HPDE6-E6E7 (cell line): ENCODE measurements at regions not wholly inside any gene's neighbourhood (a gene's known extent, or its start where the extent isn't known, plus 50 kb on each side); places are given as distances from the start of the nearest gene placed in this dataset.
"Not testable (repeated sequence)": the region's sequence is repeated elsewhere in the genome, so short reads cannot be mapped to it uniquely, and the experiment has no call there.

Experiments
- DNase-seq: peaks from one replicate; pipeline ENCODE4 v3.0.0; 2011; ENCODE audit warnings: missing footprints; ENCODE audit errors: extremely low spot score

DNA sequence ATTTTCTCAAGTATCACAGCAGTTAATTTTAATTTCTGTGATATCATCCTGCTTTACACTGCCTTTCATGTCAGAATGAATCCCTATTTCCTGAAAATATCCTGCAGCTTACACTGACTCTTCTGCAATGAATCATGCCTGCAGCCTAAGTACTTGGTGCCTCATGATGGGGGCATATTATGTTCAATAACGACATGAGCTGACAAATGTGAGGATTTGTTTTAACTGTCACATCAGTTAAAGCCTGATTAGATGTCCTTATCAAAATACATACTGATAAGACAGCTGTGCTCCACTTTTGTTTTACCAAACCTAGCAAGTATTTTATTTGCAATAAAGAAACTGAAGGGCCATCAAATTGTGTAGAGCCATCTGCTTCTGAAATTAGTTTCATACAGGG is 359.9 kb upstream of the AGA start:
- no peak for DNase-seq

DNA sequence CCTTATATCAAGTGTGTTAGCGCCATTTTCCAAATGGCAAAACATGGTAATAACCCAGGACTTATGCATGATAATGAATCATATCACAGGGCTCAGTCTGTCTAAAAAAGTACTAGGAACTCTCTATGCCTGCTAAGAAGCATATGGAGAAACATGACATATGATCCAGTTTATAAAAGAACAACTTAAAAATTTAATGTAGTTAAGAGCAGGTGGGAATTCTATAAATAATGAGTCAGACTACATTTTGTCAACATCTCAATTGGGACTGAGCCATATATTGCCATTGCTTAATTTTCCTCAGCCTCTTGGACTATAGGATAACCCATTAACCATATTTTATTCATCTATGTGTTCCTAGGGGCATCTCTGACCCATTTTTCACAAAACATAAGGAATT is 360.4 kb upstream of the AGA start:
- DNase-seq, result no peak

DNA sequence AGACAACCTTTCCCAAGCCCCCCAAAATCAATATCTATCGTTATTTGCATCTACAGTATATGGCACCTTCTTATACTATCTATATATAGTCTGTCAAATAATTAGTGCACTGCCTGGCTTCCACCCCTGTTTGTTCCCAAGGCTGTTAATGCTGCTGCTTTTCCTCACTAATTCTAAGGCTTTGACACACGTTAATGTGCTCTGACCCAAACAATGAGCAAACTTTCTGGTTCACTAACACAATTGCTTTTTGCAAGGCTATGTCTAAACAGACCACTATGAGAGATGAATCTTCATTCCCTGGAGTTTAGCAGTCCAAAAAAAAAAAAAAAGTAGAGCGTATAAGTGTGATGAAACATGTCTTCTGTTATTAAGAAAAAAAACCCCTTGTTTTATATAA is 360.9 kb upstream of the AGA start:
- DNase-seq, result no peak

DNA sequence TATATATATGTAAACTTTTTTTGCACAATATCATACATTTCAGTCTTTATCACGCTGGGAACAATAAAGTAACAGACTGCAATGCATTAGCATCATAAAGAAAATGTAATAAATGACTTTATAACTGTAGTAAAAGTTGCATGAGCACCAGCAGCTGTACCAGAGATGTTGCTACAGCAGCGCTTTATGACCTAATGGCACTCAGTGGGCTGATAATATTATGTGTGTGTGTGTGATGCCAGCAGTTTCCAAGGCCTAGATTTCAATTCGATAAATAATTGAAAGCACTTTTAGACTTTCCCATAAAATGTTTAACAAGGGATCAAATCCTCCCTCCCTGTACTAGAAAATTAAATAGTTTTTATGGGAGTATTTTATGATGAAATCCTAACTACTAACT is 367.6 kb upstream of the AGA start:
- no peak for DNase-seq

DNA sequence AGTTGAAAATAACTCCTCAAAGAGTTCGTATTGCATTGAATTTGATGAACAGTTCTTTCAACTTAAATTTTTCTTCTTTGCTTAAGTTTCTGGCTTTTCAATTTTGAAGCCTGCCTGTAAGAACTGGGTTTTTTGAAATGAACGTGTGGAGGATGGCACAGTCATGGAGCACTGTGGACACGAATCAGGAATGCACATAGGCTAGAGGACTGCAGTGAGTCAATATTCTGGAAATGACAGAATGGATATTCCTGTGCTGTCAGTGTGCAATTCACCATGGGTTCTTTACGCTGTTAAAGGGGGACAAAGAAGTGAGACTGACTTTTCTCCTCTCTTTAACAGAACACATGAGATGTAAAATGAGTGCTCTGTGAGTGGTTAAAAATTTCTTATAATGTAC is 368.0 kb upstream of the AGA start:
- no peak for DNase-seq

DNA sequence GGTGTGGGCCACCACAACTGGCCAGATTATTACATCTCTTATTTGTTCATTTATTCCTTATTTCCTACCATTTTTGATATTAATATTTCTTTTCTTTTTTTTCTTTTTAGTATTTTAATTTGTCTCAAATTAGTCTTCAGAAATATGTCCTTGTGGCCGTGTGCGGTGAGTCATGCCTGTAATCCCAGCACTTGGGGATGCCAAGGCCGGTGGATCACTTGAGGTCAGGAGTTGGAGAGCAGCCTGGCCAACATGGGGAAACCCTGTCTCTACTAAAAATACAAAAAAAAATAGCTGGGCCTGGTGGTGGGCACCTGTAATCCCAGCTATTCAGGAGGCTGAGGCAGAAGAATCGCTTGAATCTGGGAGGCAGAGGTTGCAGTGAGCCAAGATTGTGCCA is 376.2 kb upstream of the AGA start:
- not testable (repeated sequence) for DNase-seq

DNA sequence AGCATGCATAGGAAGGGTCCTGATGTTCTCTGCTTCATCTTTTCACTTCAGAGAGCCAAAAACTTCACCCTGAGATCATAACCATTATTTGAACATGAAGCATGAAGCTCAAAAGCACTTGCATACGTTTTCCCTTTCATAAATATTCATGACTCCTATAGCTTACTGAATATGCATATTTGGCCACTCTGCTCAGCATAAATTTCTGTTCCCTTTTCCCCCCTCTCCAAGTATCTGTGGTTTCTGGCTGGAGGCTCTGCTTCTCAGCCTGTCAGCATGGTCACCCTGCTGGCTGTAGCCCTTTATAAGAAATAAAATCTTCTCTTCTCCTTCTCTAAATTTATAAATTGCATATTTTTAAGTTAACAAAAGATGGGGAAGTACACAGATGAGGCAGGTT is 384.7 kb upstream of the AGA start:
- DNase-seq, result no peak

DNA sequence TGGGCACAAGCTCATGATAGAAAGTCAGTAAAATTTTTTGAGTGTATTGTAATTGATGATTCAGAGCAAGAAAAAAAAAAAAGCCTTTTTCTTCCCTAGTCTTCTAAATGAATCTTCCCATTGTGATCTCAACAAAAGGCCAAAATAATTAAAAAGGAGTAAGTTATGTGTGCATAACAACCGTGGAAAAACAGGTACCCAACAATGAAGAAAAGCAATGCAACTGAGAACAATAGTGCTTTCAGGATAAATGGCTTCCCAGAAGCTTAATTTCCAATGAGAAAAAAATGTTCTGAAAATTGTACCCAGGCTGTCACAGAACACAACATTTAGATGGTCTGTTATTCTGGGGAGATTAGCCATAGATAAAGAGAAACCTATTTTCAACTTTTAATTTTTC is 399.0 kb upstream of the AGA start:
- DNase-seq, result no peak

DNA sequence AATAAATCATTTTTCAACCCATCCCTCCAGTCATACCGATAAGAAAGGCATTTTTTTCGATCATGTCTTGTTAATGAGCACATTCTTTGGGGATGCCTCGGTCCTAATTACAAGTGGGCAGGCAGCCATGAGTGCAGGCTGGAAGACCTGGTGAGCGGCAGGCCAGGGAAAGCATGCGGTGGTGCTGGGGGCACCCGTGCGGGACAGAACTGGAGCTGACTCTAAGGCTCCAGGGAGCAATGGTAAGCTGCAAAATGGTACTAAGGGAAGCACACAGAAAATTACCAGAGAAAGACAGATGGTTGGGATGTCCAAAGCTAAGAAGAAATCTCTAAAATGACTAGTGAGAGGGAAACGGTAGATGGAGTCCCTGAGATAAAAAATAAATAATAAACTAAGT is 411.0 kb upstream of the AGA start:
- no peak for DNase-seq

DNA sequence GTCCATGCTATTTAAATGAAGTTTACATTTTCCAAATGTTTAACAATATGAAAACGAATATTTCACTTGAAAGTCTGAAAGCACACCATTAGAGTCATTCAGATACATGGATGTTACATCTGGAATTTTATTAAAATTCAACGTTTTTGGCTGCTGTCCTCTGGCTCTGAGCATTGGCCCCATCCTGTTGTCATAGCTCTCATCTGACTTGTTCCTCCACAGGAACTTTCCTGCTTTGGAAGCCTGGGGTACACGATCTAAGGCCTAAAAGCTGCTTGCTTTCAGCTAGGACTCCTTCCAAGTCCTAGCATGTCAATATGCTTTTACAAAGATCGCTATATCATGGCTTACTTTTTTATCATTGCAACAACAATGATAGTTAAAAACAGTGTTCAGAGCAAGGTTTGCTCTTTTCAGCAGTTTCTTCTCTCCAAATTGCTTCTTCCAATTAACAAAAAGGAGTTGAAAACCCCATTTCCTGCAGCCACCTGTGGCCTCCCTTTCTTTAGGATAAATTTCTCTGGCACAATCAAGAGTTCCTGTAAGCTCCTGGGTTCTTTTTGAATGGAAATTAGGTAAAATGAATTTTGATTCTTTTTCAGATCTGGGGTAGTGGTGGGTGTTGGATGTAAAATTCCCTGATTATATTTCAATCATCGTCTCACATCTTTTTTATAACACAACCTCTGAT is 413.4 kb upstream of the AGA start:
- DNase-seq, result no peak

DNA sequence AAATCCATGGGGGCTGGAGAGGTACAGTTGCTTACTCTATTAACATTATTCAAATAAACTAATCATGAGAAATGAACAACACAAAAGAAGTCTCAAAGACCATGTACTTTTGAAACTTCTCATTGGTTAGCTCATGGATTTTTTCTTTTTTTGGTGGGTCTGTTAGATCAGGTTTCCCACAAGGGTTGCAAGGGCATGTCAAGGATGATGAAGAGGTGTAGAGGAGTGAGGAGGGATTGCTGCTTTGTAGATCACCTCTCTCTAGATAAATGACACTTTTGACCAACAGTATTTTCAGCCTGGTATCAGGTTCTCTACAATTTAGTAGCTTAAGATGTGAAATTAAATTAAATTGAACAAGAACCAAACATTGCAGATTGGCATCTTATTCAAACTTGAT is 417.9 kb upstream of the AGA start:
- no peak for DNase-seq

DNA sequence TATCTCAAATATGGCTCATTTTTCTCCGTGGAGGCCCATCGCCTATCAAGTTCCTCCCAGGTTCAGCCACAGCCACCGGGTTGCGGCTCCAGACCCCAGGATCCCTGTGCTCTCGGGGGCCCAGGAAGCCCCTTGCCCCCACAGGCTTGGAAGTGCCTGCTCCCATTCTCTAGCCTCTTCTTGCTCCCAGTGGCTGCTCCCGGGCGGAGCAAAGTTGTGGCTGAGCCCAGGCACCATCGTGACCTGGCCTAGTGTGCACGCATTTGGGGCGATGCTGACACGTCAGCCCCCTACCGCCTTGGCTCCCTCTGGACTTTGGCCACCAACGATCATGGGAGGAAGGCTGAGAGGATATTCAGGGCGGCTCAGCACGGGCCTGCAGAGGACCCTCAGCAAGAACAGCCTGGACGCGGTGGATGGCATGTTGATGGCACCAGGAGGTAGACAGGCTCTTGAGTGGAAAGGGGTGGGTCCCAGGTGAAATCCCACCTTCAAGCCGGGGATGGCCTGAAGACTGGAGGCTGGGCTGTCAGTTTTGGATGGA is 419.4 kb upstream of the AGA start:
- DNase-seq, result no peak

DNA sequence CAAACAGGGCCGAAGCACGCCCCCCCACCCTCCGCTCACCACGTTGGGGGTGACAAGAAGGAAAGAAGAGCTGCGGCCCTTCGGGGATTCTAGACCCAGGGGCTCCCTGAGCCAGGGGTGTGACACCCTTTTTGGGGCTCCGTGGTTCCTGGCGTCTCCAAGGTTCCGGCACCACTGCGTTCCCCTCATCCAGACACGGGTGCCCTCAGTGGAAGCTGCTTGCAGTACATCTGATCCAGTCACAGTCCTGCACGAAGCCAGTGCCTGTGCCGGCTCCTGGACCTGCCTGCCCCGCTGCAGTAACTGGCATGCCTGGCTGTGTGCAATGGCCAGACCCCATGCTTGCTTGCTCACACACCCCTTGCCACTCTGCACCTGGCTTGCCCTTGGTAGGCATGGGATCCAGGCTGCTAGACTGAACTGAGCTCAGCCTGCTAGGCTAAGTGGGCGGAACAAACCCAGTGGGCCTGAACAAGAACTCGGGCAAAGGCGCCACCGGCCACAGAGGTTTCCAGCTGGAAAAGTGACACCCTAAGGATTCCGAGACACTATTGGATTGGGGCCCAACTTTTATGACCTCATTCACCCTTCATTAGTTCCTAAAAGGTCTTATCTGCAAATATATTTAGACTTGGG is 420.4 kb upstream of the AGA start:
- DNase-seq, result no peak

DNA sequence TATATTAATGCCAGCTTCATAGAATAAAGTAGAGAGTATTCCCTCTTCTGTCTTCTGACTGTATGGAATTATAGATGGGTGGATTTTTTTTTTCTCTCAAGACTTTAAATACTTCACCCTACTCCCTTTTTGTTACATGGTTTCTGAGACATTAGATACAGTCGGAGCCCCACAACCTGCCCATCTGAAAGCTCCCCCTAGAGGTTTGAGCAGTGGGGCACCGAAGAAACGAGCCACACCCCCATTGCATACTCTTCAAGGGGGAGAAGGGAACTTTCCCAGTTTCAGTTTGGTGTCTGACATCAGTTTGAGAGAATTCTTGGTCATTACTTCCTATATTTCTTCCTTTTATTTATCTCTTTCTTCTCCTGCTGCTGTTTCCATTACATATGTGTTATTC is 437.6 kb upstream of the AGA start:
- DNase-seq, result no peak

DNA sequence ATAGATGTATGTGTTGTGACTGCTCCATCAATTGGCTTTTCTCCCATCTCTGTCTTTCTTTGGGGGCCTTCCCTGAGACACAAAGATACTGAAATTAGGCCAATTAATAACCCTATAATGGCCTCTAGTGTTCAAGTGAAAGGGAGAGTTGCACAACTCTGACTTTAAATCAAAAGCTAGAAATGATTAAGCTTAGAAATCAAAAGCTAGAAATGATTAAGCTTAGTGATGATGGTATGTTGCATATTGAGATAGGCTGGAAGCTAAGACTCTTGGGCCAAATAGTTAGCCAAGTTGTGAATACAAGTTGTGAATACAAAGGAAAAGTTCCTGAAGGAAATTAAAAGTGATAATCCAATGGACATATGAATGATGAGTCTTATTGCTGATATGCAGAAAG is 452.9 kb upstream of the AGA start:
- no peak for DNase-seq

DNA sequence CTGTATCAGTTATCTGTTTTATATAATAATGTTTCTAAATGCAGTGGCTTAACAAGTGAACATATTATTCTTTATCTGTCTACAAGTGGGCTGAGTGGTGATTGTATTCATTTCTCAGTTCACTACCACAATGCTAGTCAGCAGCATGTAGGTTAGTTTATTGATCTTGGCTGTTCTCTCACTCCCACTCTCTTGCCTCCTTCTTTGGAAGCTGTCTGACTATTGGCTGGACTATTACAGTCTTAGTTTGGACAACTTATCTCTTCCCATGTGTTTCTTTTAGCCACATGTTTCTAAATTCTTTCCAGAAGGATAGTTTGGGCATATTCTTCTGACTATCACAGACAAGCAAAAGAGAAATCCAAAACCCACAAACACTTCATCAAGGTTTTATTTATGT is 459.5 kb upstream of the AGA start:
- no peak for DNase-seq

DNA sequence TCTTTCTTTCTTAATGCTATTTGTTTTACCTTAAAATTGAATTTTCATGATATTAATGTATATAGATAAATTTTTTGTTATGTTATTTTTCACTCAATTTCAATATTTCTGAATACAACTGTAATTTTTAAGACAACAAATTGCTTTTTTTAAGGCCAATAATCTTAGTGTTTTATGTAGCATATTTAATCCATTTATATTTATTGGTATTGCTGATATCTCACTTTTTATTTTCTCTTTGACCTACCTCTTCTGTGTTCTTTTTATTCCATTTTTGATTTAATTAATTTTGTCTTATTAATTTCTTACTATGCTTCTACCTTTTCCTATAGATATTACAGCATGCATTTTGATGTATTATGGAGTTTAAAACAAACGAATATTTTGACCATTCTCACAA is 460.1 kb upstream of the AGA start:
- no peak for DNase-seq

DNA sequence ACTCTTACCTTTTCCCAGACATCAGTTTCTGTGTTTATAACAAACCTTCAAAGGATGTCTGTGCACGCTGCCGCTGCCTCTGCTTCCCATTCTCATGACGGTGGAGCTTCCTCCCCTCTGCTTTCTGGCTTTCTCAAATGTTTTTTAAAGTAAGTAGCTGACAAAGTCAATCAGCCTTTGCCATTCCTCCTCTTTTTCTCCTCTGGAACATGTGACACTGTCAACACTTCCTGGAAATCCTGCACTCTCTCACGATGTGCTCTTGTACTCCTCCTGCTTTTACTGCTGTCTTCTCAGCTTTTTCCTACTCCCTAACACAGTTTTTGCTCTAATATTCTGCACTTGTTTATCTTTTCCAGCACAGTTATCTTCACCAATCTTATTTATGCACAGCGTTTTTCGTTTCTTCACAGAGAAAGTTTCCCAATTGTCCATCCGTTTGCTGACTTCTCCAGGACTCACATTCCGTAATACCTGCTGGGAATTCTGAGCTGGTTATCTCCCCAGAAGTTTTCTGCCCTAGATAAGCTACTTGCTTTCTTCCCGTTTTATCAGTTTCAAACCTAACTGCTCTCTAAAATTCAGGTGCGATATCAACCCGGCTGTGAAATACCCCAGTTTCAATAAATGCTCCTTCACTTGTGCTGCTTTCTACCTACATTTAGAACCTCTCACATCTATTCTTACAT is 465.6 kb upstream of the AGA start:
- DNase-seq, result no peak

DNA sequence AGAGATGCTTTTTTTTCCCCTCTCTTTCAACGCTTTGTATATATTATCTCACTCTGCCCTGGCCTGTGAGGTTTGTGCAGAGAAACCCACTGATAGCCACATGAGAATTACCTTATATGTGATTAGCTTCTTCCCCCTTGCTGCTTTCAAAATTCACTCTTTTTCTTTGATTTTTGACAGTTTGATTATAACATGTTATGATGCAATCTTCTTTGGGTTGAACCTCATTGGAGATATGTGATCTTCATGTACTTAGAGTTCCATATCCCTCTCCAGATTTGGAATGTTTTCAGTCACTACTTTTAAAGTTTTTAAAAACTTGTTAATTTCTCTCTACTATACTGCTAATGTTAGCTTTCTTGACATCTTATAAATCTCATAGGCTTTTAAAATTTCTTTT is 479.5 kb upstream of the AGA start:
- no peak for DNase-seq

DNA sequence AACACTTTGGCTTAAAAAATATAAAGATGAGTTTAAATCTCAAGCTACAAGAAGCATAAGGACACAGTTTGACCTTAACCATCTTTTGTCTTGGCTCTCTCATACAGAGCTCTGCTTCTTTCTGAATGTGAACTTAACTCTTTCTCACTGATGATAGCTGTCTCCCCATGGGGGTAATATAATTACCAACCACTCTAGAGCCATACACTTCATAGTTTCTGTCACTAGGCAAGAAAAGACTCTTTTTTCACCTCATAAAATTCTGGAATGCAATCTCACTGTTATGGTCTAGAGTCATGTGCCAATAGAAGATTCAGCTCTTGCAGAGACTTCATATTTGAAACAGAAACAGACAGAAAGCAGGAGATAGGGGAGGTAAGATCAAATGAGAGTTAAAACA is 481.7 kb upstream of the AGA start:
- no peak for DNase-seq

DNA sequence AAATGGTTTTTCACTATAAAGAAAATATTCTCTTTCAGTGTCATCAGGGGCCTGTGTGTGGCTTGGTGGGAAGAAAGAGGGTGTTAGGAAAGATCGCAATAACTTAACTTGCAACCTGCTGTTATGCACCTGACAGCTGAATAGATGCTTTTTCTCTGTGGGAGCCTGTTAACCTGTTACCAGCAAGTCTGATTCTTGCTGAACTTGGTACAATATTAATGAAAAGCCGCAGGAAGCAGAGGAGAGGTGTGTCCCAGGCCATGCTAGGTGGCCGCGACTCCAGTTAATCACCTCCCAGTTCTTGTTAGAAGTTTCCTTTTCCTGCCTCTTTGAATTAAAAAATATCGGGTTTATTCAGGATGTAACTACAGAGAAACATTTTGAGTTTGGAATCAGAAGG is 494.8 kb upstream of the AGA start:
- DNase-seq, result no peak

DNA sequence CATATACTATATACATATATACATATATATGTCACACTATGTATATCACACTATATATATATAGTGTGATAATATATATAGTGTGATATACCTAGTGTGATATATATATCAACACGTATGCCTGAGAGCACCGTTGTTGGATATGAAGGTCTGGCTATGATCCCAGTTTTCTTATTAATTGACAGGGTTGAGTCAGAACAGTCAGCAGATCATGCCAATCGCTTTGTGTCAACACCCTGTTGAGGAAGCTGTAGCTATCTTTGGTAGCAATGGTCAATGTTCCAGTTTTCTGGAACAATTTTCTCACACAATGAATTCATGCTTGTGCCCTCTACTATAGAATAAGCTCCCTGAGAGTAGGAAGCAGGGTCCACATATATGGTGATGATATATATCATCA is 496.0 kb upstream of the AGA start:
- no peak for DNase-seq

DNA sequence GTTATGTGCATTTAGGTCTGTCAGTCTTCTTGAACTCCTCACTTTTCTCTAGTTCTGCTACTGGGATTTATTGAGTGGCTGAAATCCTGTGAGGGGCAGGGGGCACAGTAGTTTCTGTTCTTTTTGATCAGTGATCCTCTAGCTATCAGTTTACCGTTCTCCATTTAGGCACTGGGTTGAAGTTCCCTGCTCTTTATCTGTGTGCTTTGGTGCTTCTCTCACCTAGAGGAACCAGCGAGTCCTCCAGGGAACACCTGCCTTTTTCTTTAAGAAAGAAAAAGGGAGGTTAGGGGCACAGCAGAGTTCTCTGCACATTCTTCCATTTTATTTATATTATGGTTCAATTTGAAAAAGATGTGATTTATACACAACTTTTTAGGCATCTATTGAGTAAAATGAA is 503.0 kb upstream of the AGA start:
- DNase-seq, result no peak
